Transverse colon (tissue), 4 donors: ENCODE measurements at regions not wholly inside any gene's neighbourhood (a gene's known extent, or its start where the extent isn't known, plus 50 kb on each side); places are given as distances from the start of the nearest gene placed in this dataset.

Experiments used
- CTCF ChIP-seq, 5 experiments: fragments of 200-600 bp in 3 of 5; fragments of 450-650 bp in 2 of 5; sonication (generic) in 3 of 5; IDR thresholded peaks; 1 replicate in 2 of 5; 2 replicates in 3 of 5; pipeline ENCODE4 v1.5.1; 2016 to 2017; ENCODE audit warnings: antibody characterized with exemption in 5 of 5, inconsistent platforms in 3 of 5, mild to moderate bottlenecking in 2 of 5, moderate library complexity in 1 of 5
- EP300 ChIP-seq: sonication (generic); formaldehyde crosslinking; IDR thresholded peaks from one replicate; pipeline ENCODE4 v1.6.1; 2017; ENCODE audit warnings: antibody characterized with exemption, low read depth
- POLR2A ChIP-seq: fragments of 450-650 bp; IDR thresholded peaks from one replicate; pipeline ENCODE4 v1.6.1; 2016; ENCODE audit warnings: antibody characterized with exemption, mild to moderate bottlenecking, moderate library complexity
- POLR2AphosphoS5 ChIP-seq, 3 donors: sonication (generic); formaldehyde crosslinking; IDR thresholded peaks; one replicate each; pipeline ENCODE4 v1.6.1; 2016; ENCODE audit warnings: antibody characterized with exemption in 3 of 3

- TF ChIP-seq POLR2A (no peak), CTCF (IDR thresholded peaks at IDR 0.05) (no peak), EP300 (no peak), POLR2AphosphoS5 (IDR thresholded peaks at IDR 0.05) (no peak)
These were observed 414.6 kb upstream of the TRIB2 start for GRCh38 chr2:12302140-12302539.
